Lung microvascular endothelial cell (primary cell): ENCODE measurements at regions not wholly inside any gene's neighbourhood (a gene's known extent, or its start where the extent isn't known, plus 50 kb on each side); places are given as distances from the start of the nearest gene placed in this dataset.

Source experiments
- DNase-seq, 2 donors: peaks; one replicate each; pipeline versions ENCODE4 v3.0.0 to v3.0.0-alpha.2; 2010; ENCODE audit warnings: low read depth in 2 of 2

DNA sequence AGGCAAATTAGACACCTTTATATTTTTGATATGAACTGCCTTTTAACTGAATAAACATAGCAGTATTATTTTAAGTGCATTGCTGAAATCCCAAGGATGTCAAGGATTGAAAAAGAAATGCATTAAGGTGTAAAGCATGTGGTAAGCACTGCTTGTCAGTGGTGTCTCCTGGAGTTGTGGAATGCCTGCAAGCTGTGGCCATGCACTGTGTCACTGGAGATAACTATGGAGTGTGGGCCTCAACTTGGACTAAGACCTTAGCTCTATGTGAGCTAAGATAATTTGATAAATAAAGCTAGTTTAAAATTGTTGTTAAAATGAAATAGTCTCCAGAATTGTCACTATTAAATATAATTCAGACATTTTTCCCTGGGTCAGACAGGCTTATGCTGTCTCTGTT, 156.6 kb upstream of the OPRM1 start:
- DNase-seq = no peak

DNA sequence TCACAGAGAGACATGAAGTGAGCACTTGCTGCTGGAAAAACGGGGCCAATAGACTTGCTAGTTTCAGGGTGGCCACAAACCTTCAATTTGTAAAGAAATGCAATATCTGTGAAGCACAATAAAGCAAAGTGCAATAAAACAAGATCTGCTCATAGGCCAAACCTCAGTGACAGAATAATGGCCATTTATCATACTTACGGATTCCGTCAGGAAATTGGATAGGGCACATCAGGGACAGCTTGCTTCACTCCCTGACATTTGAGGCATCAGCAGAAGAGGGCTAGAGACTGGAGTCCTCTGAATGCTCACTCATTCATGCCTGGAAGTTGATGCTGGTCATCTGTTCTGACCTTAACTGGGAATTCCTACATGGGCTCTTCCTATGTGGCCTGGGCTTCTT, 165.5 kb upstream of the OPRM1 start:
- DNase-seq = no peak

DNA sequence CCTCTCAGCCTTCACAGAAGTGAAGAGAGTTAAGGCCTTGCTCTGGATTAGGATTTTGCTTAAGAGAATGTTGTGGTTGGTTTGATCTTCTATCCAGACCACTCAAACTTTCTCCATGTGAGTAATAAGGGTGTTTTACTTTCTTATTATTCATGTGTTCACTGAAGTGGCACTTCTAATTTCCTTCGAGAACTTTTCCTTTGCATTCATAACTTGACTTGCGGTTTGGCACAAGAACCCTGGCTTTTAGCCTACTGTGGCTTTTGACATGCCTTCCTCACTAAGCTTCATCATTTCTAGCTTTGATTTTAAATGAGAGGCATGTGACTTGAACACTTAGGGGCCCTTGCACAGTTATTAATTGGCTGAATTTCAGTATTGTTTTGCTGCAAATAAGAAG, 166.1 kb upstream of the OPRM1 start:
- DNase-seq = no peak

DNA sequence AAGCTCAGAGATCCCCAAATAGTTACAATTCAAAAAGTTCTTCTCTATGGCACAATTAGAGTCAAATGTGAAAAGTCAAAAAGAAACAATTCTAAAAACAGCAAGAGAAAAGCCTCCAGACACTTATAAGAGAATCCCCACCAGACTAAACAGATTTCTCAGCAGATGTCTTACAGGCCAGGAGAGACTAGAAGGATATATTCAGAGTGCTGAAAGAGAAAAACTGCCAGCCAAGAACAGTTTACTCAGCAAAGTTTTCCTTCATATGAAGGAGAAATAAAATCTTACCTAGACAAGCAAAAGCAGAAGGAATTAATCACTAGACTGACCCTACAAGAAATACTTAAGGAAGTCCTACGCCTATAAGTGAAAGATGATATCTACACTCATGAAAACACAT, 176.1 kb upstream of the OPRM1 start:
- no peak for DNase-seq

DNA sequence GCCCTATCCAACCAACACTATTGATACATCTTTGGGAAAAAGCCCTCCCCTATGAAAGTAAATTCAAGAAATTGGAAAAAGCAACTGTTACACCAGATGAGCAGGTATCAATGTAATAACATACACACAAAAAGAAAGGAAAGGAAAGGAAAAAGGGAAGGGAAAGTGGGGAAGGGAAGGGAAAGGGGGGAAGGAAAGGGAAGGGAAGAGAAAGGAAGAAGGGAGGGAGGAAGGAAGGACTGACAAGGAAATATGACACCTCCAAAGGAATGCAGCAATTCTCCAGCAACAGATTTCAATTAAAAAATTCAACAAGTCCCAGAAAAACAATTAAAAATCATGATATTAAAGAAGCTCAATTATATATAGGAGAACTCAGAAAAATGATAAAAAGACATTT, 176.9 kb upstream of the OPRM1 start:
- no peak for DNase-seq

DNA sequence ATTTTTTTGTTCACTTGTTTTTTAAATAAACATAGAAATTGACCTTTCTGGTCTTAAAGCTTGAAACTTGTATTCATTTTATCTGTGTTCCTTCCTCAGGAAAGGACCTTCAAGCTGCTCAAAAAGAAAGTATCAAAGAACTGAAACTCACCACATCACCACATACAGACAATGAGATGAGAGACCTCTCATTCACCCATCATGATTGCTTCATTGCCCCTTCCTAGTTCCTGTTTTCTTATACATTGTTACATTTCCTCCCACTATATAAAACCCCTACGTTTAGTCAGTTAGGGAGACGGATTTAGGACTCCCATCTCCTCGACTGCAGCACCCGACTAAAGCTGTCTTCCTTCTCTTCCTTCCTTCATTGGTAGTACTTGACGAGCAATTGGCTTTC, 180.5 kb upstream of the OPRM1 start:
- DNase-seq = no peak

DNA sequence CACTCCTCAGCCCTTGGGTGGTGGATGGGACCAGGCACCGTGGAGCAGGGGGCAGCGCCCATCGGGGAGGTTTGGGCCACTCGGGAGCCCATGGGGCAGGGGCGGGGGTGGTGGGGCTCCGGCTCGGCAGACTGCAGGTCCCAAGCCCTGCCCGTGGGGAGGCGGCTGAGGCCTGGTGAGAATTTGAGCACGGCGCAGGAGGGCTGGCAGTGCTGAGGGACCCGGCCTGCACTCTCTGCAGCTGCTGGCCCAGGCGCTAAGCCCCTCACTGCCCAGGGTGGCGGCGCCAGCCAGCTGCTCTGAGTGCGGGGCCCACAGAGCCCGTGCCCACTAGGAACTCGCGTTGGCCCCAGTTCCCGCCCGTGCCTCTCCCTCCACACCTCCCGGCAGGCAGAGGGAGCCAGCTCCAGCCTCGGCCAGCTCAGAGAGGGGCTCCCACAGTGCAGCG, 182.1 kb upstream of the OPRM1 start:
- DNase-seq = no peak

DNA sequence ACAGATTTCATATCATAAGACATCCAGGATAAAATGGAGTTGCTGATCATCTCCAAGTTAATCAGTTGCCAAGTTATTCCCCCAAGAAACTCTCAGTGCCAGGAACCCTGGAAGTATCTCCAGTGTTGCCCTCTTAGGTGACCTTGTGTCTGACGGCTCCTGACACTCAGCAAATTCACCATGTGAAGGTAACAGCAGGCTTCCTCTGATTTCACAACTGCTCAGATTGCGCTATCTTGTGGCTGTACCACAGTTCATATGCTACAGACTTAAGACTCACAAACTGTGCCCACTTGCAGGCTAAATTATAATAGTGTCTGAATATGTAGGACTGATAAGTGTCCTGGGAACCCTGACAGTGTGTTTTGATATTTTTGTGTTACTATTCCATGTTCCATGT, 186.6 kb upstream of the OPRM1 start:
- no peak for DNase-seq

DNA sequence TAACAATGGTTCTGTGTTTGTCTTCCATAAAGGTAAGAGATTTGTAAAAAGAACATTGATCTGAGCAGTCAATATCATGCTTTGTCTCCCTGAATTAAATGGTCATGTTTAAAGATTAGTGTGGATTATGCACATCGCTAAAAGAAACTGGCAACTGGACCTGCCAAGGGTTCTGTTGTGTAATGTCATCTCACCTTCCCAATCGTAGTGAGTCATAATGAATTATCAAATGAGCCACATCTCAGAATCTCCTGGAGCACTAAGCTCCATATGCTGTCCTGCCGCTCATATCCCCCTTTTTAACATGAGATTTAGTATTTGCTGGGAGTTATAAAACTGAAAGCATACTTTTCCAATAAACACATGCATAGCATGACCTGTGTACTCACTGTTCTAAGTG, 187.0 kb upstream of the OPRM1 start:
- no peak for DNase-seq

DNA sequence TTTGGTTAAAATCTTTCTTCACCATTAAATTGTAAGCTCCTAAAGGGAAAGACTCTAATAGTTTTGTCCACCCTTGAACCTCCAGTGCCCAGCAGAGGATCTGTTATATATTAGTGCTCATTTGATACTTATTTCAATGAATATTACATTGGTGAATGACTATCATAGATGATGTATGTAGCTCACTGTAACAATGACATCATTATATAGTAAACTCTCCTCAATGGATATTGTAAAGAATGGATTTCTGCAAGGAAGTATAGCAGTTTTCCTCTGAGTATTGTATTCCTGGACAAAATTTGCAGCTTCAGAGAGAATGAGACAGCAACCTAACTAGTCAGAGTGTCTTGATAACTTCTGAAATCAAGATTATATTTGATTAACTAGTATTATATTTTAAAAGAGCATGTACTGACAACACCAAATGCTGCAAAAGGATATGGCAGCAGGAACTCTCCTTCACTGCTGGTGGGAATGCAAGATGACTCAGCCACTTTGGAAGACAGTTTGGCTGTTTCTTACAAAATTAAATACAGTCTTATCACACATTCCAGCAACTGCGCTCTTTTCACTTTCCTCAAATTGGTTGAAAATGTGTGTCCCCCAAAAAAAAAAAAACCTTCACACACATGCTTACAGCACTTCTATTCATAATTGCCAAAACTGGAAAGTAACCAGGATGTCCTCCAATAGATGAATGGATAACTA, 189.8 kb upstream of the OPRM1 start:
- no peak for DNase-seq

DNA sequence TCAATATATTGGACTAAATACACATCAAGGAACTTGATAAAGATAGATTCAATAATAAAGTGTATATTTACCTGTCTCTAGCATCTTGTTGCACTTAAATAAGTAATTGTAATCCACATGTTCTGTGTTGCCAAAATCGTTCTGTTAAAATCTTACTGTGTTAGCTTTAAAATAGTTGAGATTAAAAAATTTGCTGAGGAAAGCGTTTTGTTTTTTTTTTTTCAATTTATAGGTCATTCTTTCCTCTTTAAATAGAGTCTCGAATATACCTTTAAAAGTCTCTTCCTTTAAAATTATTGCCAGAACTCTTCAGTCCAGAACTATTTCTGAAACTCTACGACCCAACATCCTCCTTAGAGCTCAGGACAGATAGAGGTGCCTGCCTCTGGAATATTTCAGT, 195.6 kb upstream of the OPRM1 start:
- DNase-seq = no peak

DNA sequence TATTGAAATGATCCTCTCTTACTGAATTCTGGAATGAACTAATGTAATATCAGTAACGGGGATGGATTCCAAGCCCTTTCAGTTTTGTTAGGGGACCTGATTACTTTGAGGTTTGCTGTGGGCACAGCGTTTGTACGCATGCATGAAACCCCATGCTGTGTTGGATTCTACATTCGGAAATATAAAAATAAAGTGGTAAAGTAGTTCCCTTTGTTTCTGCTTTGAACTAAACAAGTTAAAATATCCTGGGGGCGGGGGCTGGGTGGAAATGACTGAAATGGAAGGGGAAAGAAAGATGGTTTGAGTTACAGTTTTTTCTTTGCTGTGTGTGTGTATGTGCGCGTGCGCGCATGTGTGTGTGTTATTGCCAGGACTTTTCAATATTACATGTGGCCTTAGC, 196.5 kb upstream of the OPRM1 start:
- DNase-seq = no peak

DNA sequence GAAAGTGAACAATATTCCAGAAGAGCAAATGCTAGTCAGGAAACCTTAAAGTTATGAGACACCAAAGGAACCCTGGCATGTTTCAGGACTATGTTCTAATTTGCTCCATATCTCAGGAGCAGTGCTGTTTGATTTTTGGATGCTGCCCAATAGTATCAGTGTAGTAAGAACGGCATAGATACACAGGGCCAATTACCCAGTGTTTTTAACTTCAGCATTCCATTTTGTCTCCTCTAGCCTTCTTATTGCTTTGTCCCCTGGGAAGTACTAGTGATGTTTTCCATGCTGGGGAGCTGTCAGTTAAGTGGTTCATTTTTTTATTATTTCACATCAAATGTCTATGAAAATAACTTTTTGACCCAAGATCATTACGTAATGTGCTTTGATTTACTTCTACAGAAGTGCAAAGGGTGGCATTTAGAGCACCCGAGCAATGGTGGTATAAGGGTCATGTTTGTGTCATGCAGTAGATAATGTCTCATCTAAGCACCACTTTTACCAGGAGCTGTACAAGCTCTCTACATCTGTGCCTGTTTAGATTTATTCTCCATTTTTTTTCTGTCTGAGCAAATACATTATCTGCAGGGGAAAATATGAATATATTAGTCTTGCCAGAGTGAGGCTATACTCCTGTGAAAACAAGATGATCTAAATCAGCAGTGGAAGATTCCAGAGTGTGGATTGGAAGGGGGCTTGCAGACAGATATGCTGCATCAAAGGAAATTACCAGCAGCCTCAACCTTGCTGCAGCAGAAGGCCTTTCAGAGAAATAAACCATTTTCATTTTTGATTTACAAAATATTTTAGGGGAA, 198.8 kb upstream of the OPRM1 start:
- no peak for DNase-seq

DNA sequence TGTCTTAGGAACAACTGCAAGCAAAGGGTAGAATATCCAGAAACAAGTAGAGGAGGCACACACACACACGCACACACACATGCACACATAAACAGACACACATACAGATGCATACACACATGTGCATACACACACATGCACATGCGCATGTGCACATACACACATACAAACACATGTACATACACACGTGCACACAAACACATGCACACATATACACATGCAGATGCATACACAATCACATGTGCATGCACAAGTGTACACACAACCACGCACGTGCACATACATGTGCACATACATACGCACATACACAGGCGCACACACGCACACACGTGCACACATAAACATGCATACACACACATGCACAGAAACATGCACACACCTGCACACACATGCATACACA, 206.5 kb upstream of the OPRM1 start:
- DNase-seq = no peak

DNA sequence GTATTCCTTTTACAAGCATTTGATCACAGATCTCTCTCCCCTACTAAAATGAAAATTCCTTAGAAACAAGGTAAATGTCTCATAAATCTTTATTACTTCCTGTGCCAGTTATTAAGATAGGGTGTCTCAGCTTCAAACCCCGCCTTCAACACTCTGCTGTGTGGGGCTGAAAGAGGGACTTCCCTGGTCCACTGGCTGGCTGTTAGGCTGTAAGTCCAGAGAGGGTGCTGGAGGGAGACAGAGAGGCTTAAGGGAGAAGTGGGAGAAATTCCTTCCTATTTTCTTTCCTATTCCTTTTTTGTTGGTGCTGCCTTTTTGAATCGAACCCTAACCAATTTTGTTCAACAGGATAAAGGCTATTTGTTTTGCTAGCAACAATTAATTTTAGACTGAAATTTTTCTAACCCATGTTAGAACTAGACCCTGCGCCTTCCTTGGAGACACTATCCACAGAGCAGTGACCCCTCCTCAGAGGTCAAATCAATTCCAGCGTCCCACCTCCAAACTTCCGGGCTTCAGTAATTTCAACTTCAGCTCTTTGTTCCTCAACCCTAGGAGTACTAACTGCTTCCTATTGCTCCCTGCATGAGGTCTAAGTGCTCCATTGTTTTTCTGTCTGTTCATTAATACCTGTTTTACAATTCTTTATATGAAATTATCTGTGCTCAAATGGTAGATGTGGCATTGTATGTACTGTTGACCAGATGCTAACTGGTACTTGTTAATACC, 207.5 kb upstream of the OPRM1 start:
- no peak for DNase-seq

DNA sequence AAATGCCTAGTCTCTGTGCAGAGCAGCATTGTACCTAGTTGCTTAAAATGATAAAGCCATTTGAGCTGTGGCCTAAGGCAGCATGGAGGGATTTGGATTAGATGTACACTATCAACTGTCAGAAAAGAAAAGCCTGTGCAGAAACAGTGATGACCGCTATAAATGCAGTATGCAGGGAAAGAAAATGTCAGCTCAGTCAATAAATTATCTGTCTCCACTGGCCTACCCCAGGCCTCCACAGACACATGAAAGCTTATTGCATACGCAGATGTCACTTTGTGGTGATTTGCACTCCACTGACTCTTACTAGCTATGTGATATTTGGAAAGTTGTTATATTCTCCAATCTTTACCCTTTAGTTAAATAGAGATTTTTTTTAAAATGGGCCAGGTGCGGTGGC, 221.9 kb upstream of the OPRM1 start:
- no peak for DNase-seq

DNA sequence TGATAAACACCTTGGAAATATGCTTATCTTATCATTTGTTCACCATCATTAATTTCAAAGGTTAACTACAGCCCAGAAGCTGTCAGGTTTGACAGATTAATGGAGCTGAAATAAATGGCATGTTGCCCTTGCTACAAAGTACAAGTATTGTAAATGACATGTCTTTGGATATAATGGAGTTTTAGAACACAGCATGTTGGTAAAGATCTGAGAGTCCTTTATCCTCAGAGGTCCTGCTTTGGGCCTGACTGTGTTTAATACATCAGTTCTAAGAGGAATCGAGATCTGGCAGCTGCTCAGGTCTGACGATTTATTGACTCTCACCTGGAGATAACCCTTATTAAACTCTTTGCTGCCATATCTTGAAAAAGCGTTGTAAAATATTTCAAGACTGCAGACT, 222.7 kb upstream of the OPRM1 start:
- DNase-seq = no peak

DNA sequence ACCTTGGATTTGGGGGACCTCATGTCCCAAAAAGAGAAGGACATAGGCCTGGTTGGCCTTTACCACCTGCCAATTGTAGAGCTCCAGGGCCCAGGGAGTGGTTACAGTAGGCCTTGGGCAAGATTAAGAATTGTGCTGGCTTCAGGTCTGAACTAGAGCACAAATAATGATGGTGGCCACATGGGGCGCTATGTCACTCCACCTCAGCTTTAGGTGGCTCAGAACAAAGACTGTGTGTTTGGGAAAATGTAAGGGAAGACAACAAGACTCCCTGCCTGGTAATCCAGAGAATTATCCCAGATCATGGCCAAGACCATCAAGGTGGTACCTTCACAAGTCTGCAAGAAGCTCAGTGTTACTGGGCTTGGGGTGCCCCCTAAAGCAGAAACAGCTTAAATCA, 224.9 kb upstream of the OPRM1 start:
- DNase-seq = no peak

DNA sequence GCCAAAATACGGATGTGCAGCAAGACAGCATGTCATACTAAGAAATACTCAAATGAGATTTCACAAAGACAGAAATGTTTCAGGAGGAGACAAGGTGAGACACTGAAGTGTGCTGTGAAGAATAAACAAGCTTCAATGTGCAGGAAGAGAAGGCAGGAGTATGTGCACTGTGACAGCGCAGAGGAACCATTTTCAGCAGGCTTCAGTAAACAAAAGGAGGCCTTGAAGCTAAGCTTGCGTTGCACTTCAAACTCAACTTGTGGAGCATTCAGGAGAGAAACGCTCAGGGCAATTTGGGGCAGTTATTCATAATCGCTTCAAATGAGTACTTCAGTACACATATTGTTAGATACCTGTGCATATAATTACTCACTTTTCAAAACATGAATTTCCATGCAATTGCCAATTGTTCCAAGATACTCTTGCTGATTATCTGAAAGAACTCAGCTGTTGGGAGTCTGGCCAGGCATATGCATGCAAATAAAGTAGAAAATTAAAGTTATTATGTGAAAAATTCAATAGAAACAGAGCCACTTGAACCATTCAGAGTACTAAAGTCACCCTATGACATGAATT, 234.2 kb upstream of the OPRM1 start:
- no peak for DNase-seq

DNA sequence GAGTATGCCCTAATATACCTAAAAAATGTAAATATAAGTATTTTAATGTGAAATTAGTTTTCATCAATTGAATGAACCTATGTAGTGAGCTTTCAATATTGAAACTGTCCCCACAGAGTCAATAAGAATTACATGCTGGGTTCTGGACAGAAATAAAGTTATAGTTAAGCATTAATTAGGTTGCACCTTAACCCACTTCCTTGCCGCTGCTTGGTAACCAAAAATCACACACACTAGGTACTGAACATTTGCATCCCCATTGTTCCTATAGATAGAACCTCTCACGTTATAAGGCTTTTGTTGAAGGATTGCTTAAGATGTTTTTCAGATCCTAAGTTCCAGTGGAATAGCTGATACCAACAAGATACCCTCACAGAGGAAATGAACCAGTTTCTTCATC, 237.1 kb upstream of the OPRM1 start:
- DNase-seq = no peak

DNA sequence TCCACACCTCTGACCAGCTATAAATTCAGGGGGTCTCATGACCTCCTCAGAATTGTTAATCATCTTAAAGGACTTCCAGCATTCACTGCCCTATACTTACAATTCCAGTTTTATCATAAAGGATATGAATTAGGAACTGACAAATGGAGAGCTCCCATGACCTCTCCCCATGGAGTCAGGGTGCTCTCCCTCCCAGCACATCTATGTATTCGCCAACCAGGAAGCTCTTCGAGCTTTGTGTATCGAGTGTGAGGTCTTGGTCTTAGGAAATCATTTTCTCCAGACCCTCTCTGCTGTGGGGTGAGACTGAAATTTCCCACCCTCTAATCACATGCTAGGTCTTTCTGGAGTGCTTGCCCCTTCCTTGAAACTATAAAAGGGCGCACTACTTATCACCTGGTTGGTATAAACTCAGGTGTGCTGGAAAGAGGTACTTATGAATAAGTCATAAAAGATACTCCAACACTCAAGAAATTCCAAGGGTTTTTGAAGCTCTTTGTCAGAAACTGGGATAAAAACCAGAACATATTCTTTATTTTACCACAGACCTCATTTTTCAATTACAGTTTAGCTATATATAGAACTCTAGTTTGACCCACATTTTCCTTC, 238.4 kb upstream of the OPRM1 start:
- no peak for DNase-seq
